GM12878 (cell line): ENCODE measurements at regions not wholly inside any gene's neighbourhood (a gene's known extent, or its start where the extent isn't known, plus 50 kb on each side); places are given as distances from the start of the nearest gene placed in this dataset.

Experiments
- ATAC-seq: fragments of 200-7000 bp; cut with Tn5 transposase; 3 replicates; pipeline ENCODE4 v1.9.1; 2020; ENCODE audit warnings: mild to moderate bottlenecking, moderate library complexity
- BruUV-seq: library from RNA; stranded (reverse); fragments of 400-500 nt; replicated peaks from 2 replicates; lab custom pipeline; 2021; lab: Mats Ljungman, UMichigan
- CTCF ChIA-PET: fragments of 300-600 bp; sonication (Branson Sonifier 250); formaldehyde crosslinking; extraction: SDS; loops from one replicate; lab custom pipeline; 2021; ENCODE audit warnings: inconsistent platforms; lab: Yijun Ruan, JAX
- POLR2A ChIA-PET: fragments of 350-600 bp; formaldehyde crosslinking; extraction: SDS; loops from one replicate; lab custom pipeline; 2021; ENCODE audit warnings: inconsistent platforms; lab: Charles Lee
- RAD21 ChIA-PET: fragments of 300-600 bp; sonication (Branson Sonifier 250); formaldehyde crosslinking; loops from one replicate; lab custom pipeline; 2023; ENCODE audit warnings: antibody characterized with exemption; ENCODE audit not compliant: unreplicated experiment; lab: Charles Lee
- SMC1A ChIA-PET: fragments of 300-600 bp; sonication (Branson Sonifier 250); formaldehyde crosslinking; loops from one replicate; lab custom pipeline; 2023; ENCODE audit not compliant: unreplicated experiment, uncharacterized antibody; lab: Charles Lee
- DNase-seq: peaks from one replicate; pipeline ENCODE4 v3.0.0-alpha.2; 2011; ENCODE audit warnings: low read depth, low spot score
- FAIRE-seq: peaks from 3 replicates; lab custom pipeline; 2011; peaks lifted over from hg19 to GRCh38; lab: Jason Lieb, UNC
- H2AFZ ChIP-seq: 2 replicates; pipeline ENCODE4 v1.6.0; 2011; ENCODE audit warnings: low read depth, low read length, control low read depth; ENCODE audit not compliant: control insufficient read depth
- H3K27ac ChIP-seq: 2 replicates; pipeline ENCODE4 v1.5.1; 2011; ENCODE audit warnings: control low read depth; ENCODE audit not compliant: control insufficient read depth, insufficient read depth
- H3K27me3 ChIP-seq, 2 experiments: replicated peaks in 1 of 2; 2 replicates each; pipeline versions ENCODE4 v1.6.0 to v1.6.1; 2011; ENCODE audit warnings: low read length in 1 of 2; ENCODE audit not compliant: control insufficient read depth in 2 of 2, insufficient read depth in 2 of 2
- H3K36me3 ChIP-seq, 2 experiments: 2 replicates each; pipeline ENCODE4 v1.5.1; 2011; ENCODE audit warnings: low read length in 1 of 2; ENCODE audit not compliant: control insufficient read depth in 2 of 2, insufficient read depth in 2 of 2
- H3K4me1 ChIP-seq: 2 replicates; pipeline ENCODE4 v1.6.1; 2011; ENCODE audit warnings: mild to moderate bottlenecking, low read length, moderate library complexity, mixed read lengths; ENCODE audit not compliant: control insufficient read depth, insufficient read depth
- H3K4me2 ChIP-seq: 2 replicates; pipeline ENCODE4 v1.6.0; 2011; ENCODE audit warnings: control low read depth; ENCODE audit not compliant: control insufficient read depth, insufficient read depth
- H3K4me3 ChIP-seq: fragments of 200-600 bp; sonication (generic); 2 replicates; pipeline ENCODE4 v1.5.1; 2016
- H3K79me2 ChIP-seq: 2 replicates; pipeline ENCODE4 v1.6.0; 2011; ENCODE audit warnings: low read length; ENCODE audit not compliant: control insufficient read depth, insufficient read depth
- H3K9ac ChIP-seq: 2 replicates; pipeline ENCODE4 v1.8.0; 2011; ENCODE audit warnings: low read length, control low read depth, mixed read lengths; ENCODE audit not compliant: control insufficient read depth, insufficient read depth
- H3K9me3 ChIP-seq: replicated peaks from 3 replicates; pipeline ENCODE4 v1.5.1; 2011; ENCODE audit warnings: mild to moderate bottlenecking, low read length; ENCODE audit not compliant: control insufficient read depth, insufficient read depth
- H4K20me1 ChIP-seq: 2 replicates; pipeline ENCODE4 v1.6.0; 2011; ENCODE audit not compliant: control insufficient read depth, insufficient read depth
- ATF7 ChIP-seq: fragments of 450-650 bp; IDR thresholded peaks from 2 replicates; pipeline ENCODE4 v1.6.1; 2016; ENCODE audit warnings: low read depth, mild to moderate bottlenecking
- BACH1 ChIP-seq: fragments of 450-650 bp; IDR thresholded peaks from 2 replicates; pipeline ENCODE4 v1.6.1; 2017; ENCODE audit warnings: mild to moderate bottlenecking, borderline replicate concordance
- CBFB ChIP-seq: IDR thresholded peaks from 2 replicates; pipeline ENCODE4 v1.6.1; 2016; ENCODE audit warnings: antibody characterized with exemption, low read depth
- CBX3 ChIP-seq: fragments of 200-600 bp; sonication (generic); IDR thresholded peaks from 2 replicates; pipeline ENCODE4 v1.6.1; 2016; ENCODE audit warnings: low read depth, borderline replicate concordance
- CHD1 ChIP-seq: IDR thresholded peaks from 2 replicates; pipeline ENCODE4 v1.6.1; 2012; ENCODE audit warnings: low read depth, low read length, improper control_type of control experiment
- FOXM1 ChIP-seq: IDR thresholded peaks from 2 replicates; pipeline ENCODE4 v1.6.1; 2012; ENCODE audit warnings: low read depth, mild to moderate bottlenecking, inconsistent platforms, low read length, moderate library complexity
- NFIC ChIP-seq: IDR thresholded peaks from 2 replicates; pipeline ENCODE4 v1.6.1; 2012; ENCODE audit warnings: low read depth, mild to moderate bottlenecking, inconsistent platforms, low read length, moderate library complexity
- NFXL1 ChIP-seq: fragments of 450-650 bp; IDR thresholded peaks from 2 replicates; pipeline ENCODE4 v1.6.1; 2017; ENCODE audit warnings: antibody characterized with exemption, mild to moderate bottlenecking, borderline replicate concordance
- NR2F1 ChIP-seq: fragments of 450-650 bp; conservative IDR thresholded peaks from 2 replicates; pipeline ENCODE4 v1.6.1; 2017; ENCODE audit warnings: mild to moderate bottlenecking
- NRF1 ChIP-seq: conservative IDR thresholded peaks from 2 replicates; pipeline ENCODE4 v1.6.1; 2011; ENCODE audit warnings: mild to moderate bottlenecking, low read depth, low read length, improper control_type of control experiment
- POU2F2 ChIP-seq: IDR thresholded peaks from 3 replicates; pipeline ENCODE4 v1.6.1; 2011; ENCODE audit warnings: low read depth, mild to moderate bottlenecking, low read length, borderline replicate concordance
- RBBP5 ChIP-seq: fragments of 200-600 bp; sonication (generic); conservative IDR thresholded peaks from 2 replicates; pipeline ENCODE4 v1.6.1; 2016
- SRF ChIP-seq, 2 experiments: IDR thresholded peaks; 2 replicates each; pipeline ENCODE4 v1.6.1; 2011; ENCODE audit warnings: low read depth in 2 of 2, low read length in 2 of 2, mild to moderate bottlenecking in 1 of 2, moderate library complexity in 1 of 2
- TARDBP ChIP-seq: IDR thresholded peaks from 2 replicates; pipeline ENCODE4 v1.6.1; 2016; ENCODE audit warnings: borderline replicate concordance
- ZNF217 ChIP-seq: fragments of 450-650 bp; IDR thresholded peaks from 2 replicates; pipeline ENCODE4 v1.6.1; 2017; ENCODE audit warnings: antibody characterized with exemption, mild to moderate bottlenecking
- ZNF622 ChIP-seq: fragments of 450-650 bp; IDR thresholded peaks from 2 replicates; pipeline ENCODE4 v1.6.1; 2017; ENCODE audit warnings: mild to moderate bottlenecking, inconsistent platforms
- WGBS: methylation state at CpG from one replicate; pipeline ENCODE4 v1.1.6; 2016; ENCODE audit warnings: low lambda C conversion rate; ENCODE audit not compliant: insufficient replicate concordance, insufficient coverage; ENCODE audit errors: missing lambda C conversion rate; 5-methylcytosine and 5-hydroxymethylcytosine counted together
- in situ Hi-C: fragments of 300-500 bp; cut with MboI; formaldehyde crosslinking; loops from 9 replicates; pipeline ENCODE4 v1.14.3; 2018; ENCODE audit warnings: mixed read lengths
- intact Hi-C: fragments of 100-400 bp; cut with micrococcal nuclease; formaldehyde crosslinking; loops from one replicate; pipeline ENCODE4 v1.14.2; 2022; ENCODE audit not compliant: unreplicated experiment
- TF ChIP-seq, protein P1 (sequence below): IDR thresholded peaks from 2 replicates; pipeline ENCODE4 v1.6.1; 2012; ENCODE audit warnings: mild to moderate bottlenecking, low read depth, low read length

DNA sequence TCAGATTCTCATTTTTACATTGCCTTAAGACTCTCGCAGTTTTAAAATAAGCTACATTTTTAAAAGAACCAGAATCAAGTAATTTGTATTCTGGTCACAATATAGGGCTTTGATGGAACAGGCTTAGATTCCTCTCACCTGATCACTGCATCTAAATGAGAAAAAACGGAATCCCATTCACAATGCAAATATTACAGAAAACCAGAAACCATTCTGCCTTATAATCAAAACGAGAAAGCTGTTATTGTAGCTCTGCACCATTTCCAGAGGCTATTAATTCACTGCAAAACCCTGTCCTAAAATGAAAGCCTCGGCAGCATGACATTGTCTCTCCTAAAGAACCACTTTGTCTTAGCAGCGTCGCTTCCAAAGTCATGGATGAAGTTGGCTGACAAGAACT lies 116.1 kb upstream of the ZNF366 start:
- POLR2A ChIA-PET, result no interaction called here
- intact Hi-C loops, result no loop called here
- Histone ChIP-seq H3K27ac (no peak overlapping the region), H3K9ac (no peak overlapping the region), H2AFZ (no peak overlapping the region), H3K4me3 (no peak overlapping the region), H3K9me3 (no peaks in the 10 kb centered on the region; the same call in 2 of the 3 replicates), H3K79me2 (no peaks in the 10 kb centered on the region), H3K4me2 (no peak overlapping the region), H3K27me3 (peaks cover 2 to 4% of the 10 kb centered on the region in 2 experiments; a peak in 2 of 4 replicates), H3K4me1 (no peaks in the 10 kb centered on the region), H3K36me3 (no peaks in the 10 kb centered on the region), H4K20me1 (no peaks in the 10 kb centered on the region)
- ATAC-seq (no peak), FAIRE-seq (no peak), DNase-seq (no peak)
- SMC1A ChIA-PET, result interaction anchor here (0.9 kb wide), 1 partner anchor 130 kb away, joined by 3 read pairs; no protein-coding TSS in a partner anchor
- in situ Hi-C loops, result no loop called here
- BruUV-seq, result no TSS peak
- RAD21 ChIA-PET, result interaction anchor here (1.6 to 2.5 kb wide), 2 partner anchors 13 to 194 kb away, joined by 3 to 9 read pairs; no protein-coding TSS in a partner anchor
- WGBS, result 40% methylated on average over 6 of the region's 6 CpGs
- TF ChIP-seq NR2F1 (no peak), NFXL1 (no peak), TARDBP (no peak), ZNF622 (no peak), NFIC (no peak), SRF (IDR thresholded peaks at IDR 0.05; ENCODE audit: low read depth in 2 of 2, low read length in 2 of 2) (no peak), RBBP5 (no peak), ATF7 (no peak), POU2F2 (no peak), CBFB (no peak), CHD1 (no peak), BACH1 (no peak), NRF1 (no peak), ZNF217 (no peak), FOXM1 (no peak), CBX3 (no peak)
- TF ChIP-seq, protein P1, sequence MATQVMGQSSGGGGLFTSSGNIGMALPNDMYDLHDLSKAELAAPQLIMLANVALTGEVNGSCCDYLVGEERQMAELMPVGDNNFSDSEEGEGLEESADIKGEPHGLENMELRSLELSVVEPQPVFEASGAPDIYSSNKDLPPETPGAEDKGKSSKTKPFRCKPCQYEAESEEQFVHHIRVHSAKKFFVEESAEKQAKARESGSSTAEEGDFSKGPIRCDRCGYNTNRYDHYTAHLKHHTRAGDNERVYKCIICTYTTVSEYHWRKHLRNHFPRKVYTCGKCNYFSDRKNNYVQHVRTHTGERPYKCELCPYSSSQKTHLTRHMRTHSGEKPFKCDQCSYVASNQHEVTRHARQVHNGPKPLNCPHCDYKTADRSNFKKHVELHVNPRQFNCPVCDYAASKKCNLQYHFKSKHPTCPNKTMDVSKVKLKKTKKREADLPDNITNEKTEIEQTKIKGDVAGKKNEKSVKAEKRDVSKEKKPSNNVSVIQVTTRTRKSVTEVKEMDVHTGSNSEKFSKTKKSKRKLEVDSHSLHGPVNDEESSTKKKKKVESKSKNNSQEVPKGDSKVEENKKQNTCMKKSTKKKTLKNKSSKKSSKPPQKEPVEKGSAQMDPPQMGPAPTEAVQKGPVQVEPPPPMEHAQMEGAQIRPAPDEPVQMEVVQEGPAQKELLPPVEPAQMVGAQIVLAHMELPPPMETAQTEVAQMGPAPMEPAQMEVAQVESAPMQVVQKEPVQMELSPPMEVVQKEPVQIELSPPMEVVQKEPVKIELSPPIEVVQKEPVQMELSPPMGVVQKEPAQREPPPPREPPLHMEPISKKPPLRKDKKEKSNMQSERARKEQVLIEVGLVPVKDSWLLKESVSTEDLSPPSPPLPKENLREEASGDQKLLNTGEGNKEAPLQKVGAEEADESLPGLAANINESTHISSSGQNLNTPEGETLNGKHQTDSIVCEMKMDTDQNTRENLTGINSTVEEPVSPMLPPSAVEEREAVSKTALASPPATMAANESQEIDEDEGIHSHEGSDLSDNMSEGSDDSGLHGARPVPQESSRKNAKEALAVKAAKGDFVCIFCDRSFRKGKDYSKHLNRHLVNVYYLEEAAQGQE, result no peak
- CTCF ChIA-PET, result interaction anchor here (0.6 to 3.6 kb wide), 2 partner anchors 13 to 283 kb away, joined by 3 to 32 read pairs; no protein-coding TSS in a partner anchor
